Panc1 (cell line): ENCODE measurements at regions not wholly inside any gene's neighbourhood (a gene's known extent, or its start where the extent isn't known, plus 50 kb on each side); places are given as distances from the start of the nearest gene placed in this dataset.

Source experiments
- CTCF ChIP-seq: fragments of 450-650 bp; IDR thresholded peaks from 2 replicates; pipeline ENCODE4 v1.5.1; 2017; ENCODE audit warnings: mild to moderate bottlenecking
- POLR2AphosphoS5 ChIP-seq: IDR thresholded peaks from 2 replicates; pipeline ENCODE4 v1.6.1; 2012; ENCODE audit warnings: mild to moderate bottlenecking, low read depth, low read length, moderate library complexity

- no peak for TF ChIP-seq CTCF
- no peak for TF ChIP-seq POLR2AphosphoS5
These were observed 125.9 kb upstream of the ESR1 start for GRCh38 chr6:151681433-151682059.
